PC-3 (cell line): ENCODE measurements at regions not wholly inside any gene's neighbourhood (a gene's known extent, or its start where the extent isn't known, plus 50 kb on each side); places are given as distances from the start of the nearest gene placed in this dataset.

Source experiments
- ATAC-seq: fragments of 200-7000 bp; cut with Tn5 transposase; 2 replicates; pipeline ENCODE4 v1.9.1; 2020; ENCODE audit warnings: mild to moderate bottlenecking, moderate library complexity
- BruUV-seq: library from RNA; stranded (reverse); fragments of 400-500 nt; replicated peaks from 2 replicates; lab custom pipeline; 2021; lab: Mats Ljungman, UMichigan
- CTCF ChIA-PET: fragments of 300-600 bp; sonication (Branson Sonifier 250); formaldehyde crosslinking; loops from one replicate; lab custom pipeline; 2022; ENCODE audit warnings: antibody characterized with exemption; lab: Charles Lee
- POLR2A ChIA-PET: fragments of 300-600 bp; sonication (Branson Sonifier 250); formaldehyde crosslinking; loops from one replicate; lab custom pipeline; 2022; ENCODE audit warnings: antibody characterized with exemption; ENCODE audit not compliant: unreplicated experiment; lab: Charles Lee
- DNase-seq: peaks from one replicate; pipeline ENCODE4 v3.0.0-alpha.2; 2015
- H2AFZ ChIP-seq: fragments of 300-600 bp; sonication (generic); 2 replicates; pipeline ENCODE4 v1.6.0; 2016; ENCODE audit warnings: antibody characterized with exemption, low read length
- H3F3A ChIP-seq: fragments of 300-600 bp; sonication (generic); one replicate; pipeline ENCODE4 v1.6.0; 2017; ENCODE audit warnings: antibody characterized with exemption, low read length, control low read depth, mild to moderate bottlenecking; ENCODE audit not compliant: unreplicated experiment
- H3K27ac ChIP-seq: fragments of 300-600 bp; sonication (generic); 2 replicates; pipeline ENCODE4 v1.5.1; 2016; ENCODE audit warnings: mild to moderate bottlenecking, low read length
- H3K27me3 ChIP-seq: fragments of 300-600 bp; sonication (generic); 2 replicates; pipeline ENCODE4 v1.6.1; 2016; ENCODE audit warnings: low read length, mixed read lengths
- H3K36me3 ChIP-seq: fragments of 300-600 bp; sonication (generic); 2 replicates; pipeline ENCODE4 v1.6.1; 2016; ENCODE audit warnings: low read depth, mixed run types, low read length, mixed read lengths
- H3K4me1 ChIP-seq: fragments of 300-600 bp; sonication (generic); 2 replicates; pipeline ENCODE4 v1.5.1; 2016; ENCODE audit warnings: low read length; ENCODE audit not compliant: insufficient read depth
- H3K4me2 ChIP-seq: fragments of 300-600 bp; sonication (generic); 2 replicates; pipeline ENCODE4 v1.6.0; 2016; ENCODE audit warnings: low read length
- H3K4me3 ChIP-seq: fragments of 300-600 bp; sonication (generic); 2 replicates; pipeline ENCODE4 v1.5.1; 2016; ENCODE audit warnings: mild to moderate bottlenecking, low read length, mixed read lengths
- H3K79me2 ChIP-seq: fragments of 300-600 bp; sonication (generic); 2 replicates; pipeline ENCODE4 v1.6.1; 2017; ENCODE audit warnings: low read length, mixed read lengths
- H3K9ac ChIP-seq: fragments of 300-600 bp; sonication (generic); 2 replicates; pipeline ENCODE4 v1.6.0; 2016; ENCODE audit warnings: mild to moderate bottlenecking, low read length
- H3K9me2 ChIP-seq: fragments of 300-600 bp; sonication (generic); replicated peaks from 2 replicates; pipeline ENCODE4 v1.6.1; 2016; ENCODE audit warnings: mixed run types, low read length, mixed read lengths
- H3K9me3 ChIP-seq: fragments of 300-600 bp; sonication (generic); 2 replicates; pipeline ENCODE4 v1.6.1; 2016; ENCODE audit warnings: low read length, mixed read lengths
- H4K20me1 ChIP-seq: fragments of 300-600 bp; sonication (generic); 2 replicates; pipeline ENCODE4 v1.6.1; 2016; ENCODE audit warnings: low read length, mixed read lengths
- EZH2 ChIP-seq: fragments of 300-600 bp; sonication (generic); IDR thresholded peaks from one replicate; pipeline ENCODE4 v1.6.1; 2017; ENCODE audit warnings: antibody characterized with exemption, mild to moderate bottlenecking, low read length; ENCODE audit not compliant: unreplicated experiment
- EZH2phosphoT487 ChIP-seq: fragments of 300-600 bp; sonication (generic); IDR thresholded peaks from 2 replicates; pipeline ENCODE4 v1.6.1; 2018; ENCODE audit warnings: mild to moderate bottlenecking, antibody characterized with exemption, low read length, borderline replicate concordance
- intact Hi-C: fragments of 100-400 bp; cut with micrococcal nuclease; formaldehyde crosslinking; loops from 2 replicates; pipeline ENCODE4 v1.9.0; 2023
- TF ChIP-seq, protein P1 (sequence below): fragments of 300-600 bp; sonication (generic); conservative IDR thresholded peaks from 2 replicates; pipeline ENCODE4 v1.5.1; 2017; ENCODE audit warnings: antibody characterized with exemption, low read depth, mild to moderate bottlenecking, low read length

DNA sequence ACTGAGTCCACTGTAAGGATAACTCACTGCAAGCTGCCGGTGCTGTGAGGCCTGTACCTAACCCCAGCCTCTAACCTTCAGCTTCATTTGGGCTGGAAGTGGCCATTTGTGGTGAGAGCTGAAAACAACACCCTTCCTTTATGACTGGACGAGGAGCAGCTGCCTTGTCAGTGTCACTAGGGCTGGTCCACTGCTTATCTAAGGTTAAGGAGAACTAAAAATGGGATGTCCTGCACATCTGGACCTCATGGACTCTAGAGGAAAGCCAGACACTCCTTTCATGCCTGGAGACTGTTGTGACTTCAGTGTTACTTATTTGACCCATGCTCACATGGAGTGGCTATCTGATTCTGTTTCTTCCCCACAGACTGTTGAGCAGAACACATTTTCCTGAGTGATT is 139.9 kb downstream of the ZNF518B start:
- H3K9ac ChIP-seq = no peak overlapping the region
- H2AFZ ChIP-seq = no peak overlapping the region
- H3K4me1 ChIP-seq = no peaks in the 10 kb centered on the region
- no peaks in the 10 kb centered on the region for H3K36me3 ChIP-seq
- CTCF ChIA-PET = no interaction called here
- no peak overlapping the region for H3K4me3 ChIP-seq
- H4K20me1 ChIP-seq = no peaks in the 10 kb centered on the region
- ATAC-seq (no peak), DNase-seq (no peak)
- TF ChIP-seq EZH2 (no peak), EZH2phosphoT487 (no peak)
- TF ChIP-seq, protein P1, sequence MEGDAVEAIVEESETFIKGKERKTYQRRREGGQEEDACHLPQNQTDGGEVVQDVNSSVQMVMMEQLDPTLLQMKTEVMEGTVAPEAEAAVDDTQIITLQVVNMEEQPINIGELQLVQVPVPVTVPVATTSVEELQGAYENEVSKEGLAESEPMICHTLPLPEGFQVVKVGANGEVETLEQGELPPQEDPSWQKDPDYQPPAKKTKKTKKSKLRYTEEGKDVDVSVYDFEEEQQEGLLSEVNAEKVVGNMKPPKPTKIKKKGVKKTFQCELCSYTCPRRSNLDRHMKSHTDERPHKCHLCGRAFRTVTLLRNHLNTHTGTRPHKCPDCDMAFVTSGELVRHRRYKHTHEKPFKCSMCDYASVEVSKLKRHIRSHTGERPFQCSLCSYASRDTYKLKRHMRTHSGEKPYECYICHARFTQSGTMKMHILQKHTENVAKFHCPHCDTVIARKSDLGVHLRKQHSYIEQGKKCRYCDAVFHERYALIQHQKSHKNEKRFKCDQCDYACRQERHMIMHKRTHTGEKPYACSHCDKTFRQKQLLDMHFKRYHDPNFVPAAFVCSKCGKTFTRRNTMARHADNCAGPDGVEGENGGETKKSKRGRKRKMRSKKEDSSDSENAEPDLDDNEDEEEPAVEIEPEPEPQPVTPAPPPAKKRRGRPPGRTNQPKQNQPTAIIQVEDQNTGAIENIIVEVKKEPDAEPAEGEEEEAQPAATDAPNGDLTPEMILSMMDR = no peak
- no peaks in the 10 kb centered on the region for H3K9me2 ChIP-seq
- H3K27ac ChIP-seq = no peak overlapping the region
- no peaks in the 10 kb centered on the region for H3K79me2 ChIP-seq
- no peaks in the 10 kb centered on the region for H3K27me3 ChIP-seq
- no peak overlapping the region for H3K4me2 ChIP-seq
- no TSS peak for BruUV-seq
- POLR2A ChIA-PET = no interaction called here
- no peaks in the 10 kb centered on the region for H3F3A ChIP-seq
- intact Hi-C loops = no loop called here
- no peaks in the 10 kb centered on the region for H3K9me3 ChIP-seq

DNA sequence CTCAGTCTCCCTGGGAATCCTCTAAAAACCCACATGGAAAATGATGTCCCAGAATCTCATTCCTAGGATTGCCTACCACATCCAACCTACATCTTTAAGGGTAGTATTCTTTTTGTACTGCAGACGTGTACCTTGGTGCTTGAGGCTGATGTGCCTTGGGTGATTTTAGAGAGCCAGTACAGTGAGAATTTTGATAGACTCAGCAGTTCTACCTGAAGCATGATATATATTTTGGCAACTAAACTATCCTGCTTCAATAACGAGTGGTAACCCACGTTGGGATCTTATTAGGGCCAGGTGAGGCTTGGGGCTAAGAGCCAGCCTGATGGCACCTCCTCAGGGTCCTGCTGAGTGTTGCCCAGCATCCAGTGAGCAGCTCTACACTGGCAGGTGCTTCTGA is 140.4 kb downstream of the ZNF518B start:
- Histone ChIP-seq H3K79me2 (no peaks in the 10 kb centered on the region), H3F3A (no peaks in the 10 kb centered on the region), H3K4me3 (no peak overlapping the region), H3K27ac (no peak overlapping the region), H3K36me3 (no peaks in the 10 kb centered on the region), H3K9me3 (no peaks in the 10 kb centered on the region), H3K9me2 (no peaks in the 10 kb centered on the region), H3K27me3 (no peaks in the 10 kb centered on the region), H3K9ac (no peak overlapping the region), H2AFZ (no peak overlapping the region), H3K4me1 (no peaks in the 10 kb centered on the region), H4K20me1 (no peaks in the 10 kb centered on the region), H3K4me2 (no peak overlapping the region)
- DNase-seq = no peak
- ATAC-seq = no peak
- intact Hi-C loops = no loop called here
- POLR2A ChIA-PET = no interaction called here
- BruUV-seq = no TSS peak
- CTCF ChIA-PET = no interaction called here
- TF ChIP-seq, protein P1 = no peak
- TF ChIP-seq EZH2phosphoT487 (no peak), EZH2 (no peak)

DNA sequence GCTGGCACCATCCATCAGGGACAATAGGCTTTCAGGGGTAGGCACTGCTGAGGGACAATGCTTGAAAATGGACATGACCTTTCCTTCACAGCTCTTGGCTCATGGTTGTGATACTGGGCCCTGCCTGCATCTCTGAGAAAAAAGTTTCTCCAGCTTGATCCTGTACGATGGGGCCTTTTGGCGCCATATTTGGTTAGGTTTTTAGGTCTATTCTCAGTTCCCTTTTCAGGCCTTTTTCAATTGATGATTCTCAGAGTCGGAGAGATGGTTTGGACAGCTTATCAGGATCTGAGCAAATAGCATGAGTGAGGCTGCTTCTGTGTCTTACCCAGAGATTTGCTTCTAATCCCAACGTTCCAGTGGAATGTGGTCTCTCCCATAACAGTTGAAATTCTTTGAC is 141.6 kb downstream of the ZNF518B start:
- Histone ChIP-seq H3K4me3 (no peak overlapping the region), H3K4me1 (no peaks in the 10 kb centered on the region), H3K9ac (no peak overlapping the region), H3K4me2 (no peak overlapping the region), H4K20me1 (no peaks in the 10 kb centered on the region), H3K27ac (no peak overlapping the region), H3F3A (no peaks in the 10 kb centered on the region), H3K27me3 (no peaks in the 10 kb centered on the region), H3K9me2 (no peaks in the 10 kb centered on the region), H3K79me2 (no peaks in the 10 kb centered on the region), H3K9me3 (no peaks in the 10 kb centered on the region), H3K36me3 (no peaks in the 10 kb centered on the region), H2AFZ (no peak overlapping the region)
- ChIA-PET POLR2A (no interaction called here), CTCF (no interaction called here)
- no TSS peak for BruUV-seq
- no peak for TF ChIP-seq EZH2phosphoT487
- no peak for TF ChIP-seq EZH2
- TF ChIP-seq, protein P1 = no peak
- ATAC-seq (no peak), DNase-seq (no peak)
- intact Hi-C loops = no loop called here
